NCI-H187 (cell line): ENCODE measurements at regions not wholly inside any gene's neighbourhood (a gene's known extent, or its start where the extent isn't known, plus 50 kb on each side); places are given as distances from the start of the nearest gene placed in this dataset.

Experiments
- DNase-seq, 2 experiments: peaks; one replicate each; lab custom pipeline; 2025; lab: John Stamatoyannopoulos, UW

DNA sequence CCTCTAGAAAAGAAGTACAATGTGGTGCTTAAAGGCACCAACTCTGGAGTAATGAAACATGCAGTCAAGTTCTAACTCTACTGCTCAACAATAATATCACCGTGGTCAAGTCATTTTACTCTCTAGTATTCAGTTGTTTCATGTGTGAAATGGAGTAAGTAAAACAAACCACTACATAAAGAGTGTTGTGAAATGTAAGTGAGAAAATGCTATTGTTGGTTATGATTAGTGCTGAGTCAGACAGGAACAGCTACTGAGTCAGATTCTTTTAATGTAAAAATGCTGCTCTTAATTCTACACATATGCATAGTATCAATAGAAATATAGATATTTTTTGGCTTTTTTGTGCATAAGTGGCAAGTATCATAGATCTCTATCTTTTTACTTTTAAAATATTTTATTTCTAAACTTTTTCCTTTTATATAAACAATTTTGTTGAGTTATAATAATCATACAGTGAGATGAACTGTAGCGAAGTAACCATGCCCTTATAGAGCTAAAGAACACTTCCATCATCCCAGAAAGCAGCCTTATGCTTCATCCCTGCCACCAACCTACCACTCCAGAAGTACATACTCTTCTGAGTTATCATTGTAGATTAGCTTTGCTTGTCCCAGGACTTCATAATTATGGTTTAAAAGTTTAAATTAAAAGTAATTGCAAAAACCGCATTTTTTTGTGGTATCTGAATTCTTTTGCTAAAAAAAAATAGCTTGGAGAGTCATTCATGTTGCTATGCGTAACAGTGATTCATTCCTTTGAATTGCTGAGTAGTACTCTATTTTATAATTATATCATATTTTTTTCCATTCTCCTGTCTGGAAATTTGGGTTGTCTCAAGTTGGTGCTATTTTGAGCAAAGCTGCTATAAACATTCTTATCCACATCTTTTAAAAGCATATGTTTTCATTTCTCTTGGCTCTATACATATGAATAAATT, 548.2 kb upstream of the CLINT1 start:
- DNase-seq, result no peak

GRCh38 chr5:158398360-158399201, 539.6 kb upstream of the CLINT1 start:
- DNase-seq, result no peak

GRCh38 chr5:158397278-158397677, 538.3 kb upstream of the CLINT1 start:
- DNase-seq, result no peak

DNA sequence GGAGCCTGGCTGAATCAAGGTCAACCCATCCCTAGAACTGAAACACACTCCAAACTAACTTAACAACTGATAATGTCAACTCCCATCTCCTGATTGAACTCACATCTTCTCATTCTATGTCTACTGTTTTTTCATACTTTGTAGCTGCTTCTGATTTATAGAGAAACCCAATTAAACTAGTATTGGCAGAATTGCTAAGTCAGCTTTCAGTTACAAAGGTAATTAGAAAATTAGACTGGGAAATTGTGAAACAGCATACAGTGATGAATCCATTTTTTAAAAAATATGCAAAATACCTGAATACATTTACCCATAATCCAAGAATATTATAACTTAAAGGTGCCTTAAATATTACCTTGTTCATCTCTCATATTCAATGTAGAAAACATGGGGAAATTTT, 535.2 kb upstream of the CLINT1 start:
- DNase-seq, result no peak

DNA sequence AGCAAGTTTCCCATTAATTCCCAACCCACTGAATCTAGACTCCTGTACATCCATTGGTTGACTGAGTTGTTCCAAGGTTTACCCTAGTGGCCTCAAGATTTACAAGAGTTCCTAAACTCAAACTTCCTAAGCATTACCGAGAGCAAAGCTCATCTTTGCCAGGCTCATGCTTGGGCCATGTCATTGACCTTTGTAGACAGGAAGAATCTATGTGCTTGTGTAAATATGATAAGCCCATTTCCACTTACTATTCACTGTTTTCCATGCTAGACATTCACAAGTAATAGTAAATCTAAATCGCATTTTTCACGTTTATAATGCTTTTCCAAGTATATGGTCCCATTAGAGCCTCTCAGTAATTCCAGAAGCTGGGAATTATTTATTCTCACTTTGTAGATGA, 534.5 kb upstream of the CLINT1 start:
- no peak for DNase-seq

DNA sequence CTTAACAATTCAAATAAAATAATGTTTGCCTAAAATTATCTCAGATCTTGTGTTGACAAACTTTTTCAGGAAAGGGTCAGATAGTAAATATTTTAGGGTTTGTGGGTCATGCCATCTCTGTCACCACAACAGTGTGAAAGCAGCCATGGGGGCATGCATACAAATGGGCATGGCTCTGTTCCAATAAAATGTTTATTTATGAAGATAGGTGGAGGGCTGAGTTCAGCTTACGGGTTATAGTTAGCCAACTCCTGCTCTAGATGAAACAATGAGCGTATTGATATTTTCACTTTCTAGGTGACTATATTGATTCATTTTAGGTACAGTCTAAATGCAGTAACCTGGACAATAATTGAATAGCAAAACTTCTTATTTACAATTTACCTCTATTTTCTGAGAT, 533.8 kb upstream of the CLINT1 start:
- DNase-seq, result no peak

GRCh38 chr5:158390577-158390976, 531.6 kb upstream of the CLINT1 start:
- no peak for DNase-seq

DNA sequence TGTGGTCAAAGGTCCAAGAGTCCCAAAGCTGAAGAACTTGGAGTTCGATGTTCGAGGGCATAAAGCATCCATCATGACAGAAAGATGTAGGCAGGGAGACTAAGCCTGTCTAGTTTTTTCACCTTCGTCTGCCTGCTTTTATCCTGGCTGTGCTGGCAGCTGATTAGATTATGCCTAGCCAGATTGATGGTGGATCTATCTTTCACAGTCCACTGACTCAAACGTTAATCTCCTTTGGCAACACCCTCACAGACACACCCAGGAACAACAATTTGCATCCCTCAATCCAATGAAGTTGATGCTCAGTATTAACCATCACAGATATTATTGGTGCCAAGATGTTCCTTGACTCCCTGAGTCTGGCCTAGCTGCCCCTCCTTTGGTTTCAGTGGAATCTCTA, 530.8 kb upstream of the CLINT1 start:
- DNase-seq, result no peak

GRCh38 chr5:158388021-158388420, 529.1 kb upstream of the CLINT1 start:
- no peak for DNase-seq

DNA sequence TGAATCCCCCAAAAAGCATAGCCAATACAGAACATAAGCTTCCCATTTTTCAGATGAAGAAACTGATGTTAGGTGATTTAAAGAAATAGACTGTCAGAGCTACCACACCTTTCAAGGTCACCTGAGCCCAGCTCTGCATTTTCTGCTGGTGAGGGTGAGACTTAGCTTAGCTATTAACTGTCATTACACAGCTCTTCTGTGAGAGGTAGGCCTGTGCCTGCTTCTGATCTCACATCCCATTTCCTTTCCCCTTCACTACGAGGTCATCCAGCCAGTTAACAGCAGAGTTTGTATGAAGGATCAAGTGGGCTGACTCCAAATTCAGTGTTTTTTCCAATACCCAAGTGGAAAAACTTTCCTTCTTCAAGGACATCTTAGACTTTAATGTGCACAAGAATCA, 528.6 kb upstream of the CLINT1 start:
- DNase-seq, result no peak

GRCh38 chr5:158385982-158386381, 527.0 kb upstream of the CLINT1 start:
- DNase-seq, result no peak

- no peak for DNase-seq
These were observed 525.9 kb upstream of the CLINT1 start for GRCh38 chr5:158384535-158385481.

DNA sequence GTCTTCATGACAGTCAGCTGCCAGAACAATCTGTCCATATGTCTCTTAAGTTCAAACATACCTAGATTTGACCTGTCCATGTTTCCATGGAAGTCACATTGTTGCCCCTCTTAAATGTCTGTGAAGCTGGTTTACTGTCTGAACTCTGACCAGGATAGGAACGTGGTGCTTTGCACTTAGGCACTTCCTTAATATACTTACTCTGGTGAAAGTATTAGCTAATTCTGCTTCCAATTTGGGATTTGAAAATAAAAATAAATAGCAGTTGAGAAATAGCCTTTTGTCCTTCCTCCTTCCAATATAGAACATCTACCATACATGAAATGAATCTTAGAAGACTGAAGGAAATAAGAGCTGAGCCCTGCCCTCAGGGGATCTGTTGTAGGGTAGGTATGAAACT, 524.5 kb upstream of the CLINT1 start:
- no peak for DNase-seq

DNA sequence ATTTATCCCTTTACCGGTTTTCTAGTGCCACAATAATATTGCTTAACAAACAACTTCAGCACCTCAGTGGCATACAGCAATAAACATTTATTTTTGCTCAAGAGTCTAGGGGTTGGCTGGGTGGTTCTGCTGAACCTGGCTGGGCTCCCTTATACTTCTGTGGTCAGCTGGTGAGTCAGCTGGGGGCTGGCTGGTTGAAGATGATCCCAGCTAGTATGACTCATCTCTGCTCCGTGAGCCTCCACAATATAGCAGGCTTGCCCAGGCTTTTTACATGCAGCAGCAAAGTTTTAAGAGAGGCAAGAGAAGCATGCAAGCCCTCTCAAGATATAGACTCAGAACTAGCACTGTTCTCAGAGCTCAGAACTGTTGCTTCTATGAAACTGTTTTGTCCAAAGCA, 523.5 kb upstream of the CLINT1 start:
- DNase-seq, result no peak

DNA sequence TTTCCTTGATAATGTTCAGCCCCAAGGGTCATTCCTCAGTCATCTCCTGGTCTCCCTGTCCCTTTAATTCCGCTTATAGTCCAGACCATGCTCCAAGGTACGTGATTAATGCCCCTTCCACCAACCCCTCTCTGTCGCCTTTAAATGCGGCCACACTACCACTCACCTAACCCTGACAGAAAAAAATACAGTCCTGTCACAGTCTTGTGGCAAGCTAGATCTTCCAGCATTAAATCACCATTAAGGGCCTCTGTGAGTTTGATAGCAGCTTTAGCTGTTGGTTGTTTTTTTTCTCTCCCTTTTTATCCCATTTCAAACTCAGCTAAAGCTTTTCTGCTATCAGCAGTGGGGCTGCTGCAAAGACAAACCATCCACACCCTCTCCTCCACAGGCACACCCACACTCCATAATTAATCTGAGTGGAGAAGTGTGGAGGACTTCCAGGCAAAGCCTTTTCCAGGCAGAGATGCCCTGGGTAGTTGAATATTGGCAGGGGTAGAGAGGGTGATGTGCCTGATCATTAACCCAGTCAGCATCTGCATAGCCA, 522.7 kb upstream of the CLINT1 start:
- no peak for DNase-seq

DNA sequence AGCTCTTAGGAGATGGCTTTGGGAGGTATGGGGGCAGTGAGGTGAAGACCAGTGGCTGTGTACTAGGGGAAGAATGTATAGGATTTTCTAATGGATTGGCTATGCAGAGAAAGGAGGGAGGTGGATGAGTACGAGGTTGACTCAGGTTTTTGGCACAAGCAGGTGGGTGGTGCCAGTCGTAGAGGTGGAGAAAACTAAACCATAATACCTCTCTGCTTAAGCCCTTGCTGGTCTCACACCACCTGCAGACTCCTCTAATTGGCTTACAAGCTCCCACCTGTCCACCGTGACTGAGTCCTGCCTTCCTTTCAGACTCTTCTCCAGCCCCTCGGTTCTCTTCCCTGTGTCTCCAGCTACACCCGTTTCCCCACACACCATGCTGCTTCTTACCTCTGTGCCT, 521.7 kb upstream of the CLINT1 start:
- no peak for DNase-seq

GRCh38 chr5:158378931-158379330, 520.0 kb upstream of the CLINT1 start:
- no peak for DNase-seq

DNA sequence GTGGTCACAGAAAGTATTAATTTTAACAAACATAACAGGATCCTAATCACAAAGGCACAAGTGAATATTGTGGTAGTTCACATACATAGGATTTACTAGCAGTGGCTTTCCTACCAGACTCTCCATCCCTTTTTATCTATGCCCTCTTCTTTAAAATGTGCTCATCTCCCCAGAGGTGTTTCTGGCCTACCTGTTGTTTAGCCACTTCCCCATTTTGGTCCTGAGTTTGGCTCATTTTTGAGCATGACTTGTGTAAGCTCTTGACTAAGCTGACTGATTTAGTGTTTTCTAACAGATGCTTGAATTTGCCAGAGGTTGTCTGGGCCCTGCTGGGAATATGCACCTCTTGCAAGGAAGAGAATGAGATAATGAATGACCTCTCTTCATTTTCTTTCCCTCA, 517.7 kb upstream of the CLINT1 start:
- DNase-seq, result no peak

GRCh38 chr5:158375531-158375930, 516.6 kb upstream of the CLINT1 start:
- no peak for DNase-seq

DNA sequence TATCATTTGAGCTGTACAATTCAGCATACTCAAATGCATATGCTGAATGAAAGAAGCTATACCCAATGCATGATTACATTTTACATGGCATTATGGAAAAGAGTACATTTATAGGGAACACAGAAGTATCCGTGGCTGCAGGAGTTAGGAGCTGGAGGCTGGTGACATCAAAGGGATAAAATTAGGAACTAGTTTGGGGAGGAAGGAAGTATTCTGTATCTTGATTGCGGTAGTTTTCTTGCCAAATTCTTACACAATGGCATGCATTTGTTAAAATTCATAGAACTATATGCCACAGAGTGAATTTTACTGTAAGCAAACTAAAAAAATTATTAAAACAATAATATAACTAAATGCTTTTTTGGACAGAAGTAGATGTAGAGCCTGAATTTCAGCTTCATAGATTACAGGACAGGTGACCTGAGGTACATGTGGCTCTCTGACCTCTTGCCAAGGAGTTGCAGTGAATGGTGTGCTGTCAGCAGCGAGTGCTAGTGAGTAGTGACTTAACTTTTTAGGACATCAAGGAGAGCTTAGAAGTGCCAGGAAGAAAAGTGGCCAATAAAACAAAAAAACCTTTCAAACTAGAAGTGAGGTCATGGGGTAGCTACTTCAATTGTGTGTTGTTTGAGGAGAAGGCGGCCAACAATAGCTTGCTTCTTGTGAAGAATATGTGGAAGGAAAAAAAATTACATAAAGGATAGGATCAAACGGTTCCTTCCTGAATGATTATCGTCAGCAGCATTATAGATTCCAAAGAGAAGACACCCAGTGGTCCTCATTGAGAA, 514.9 kb upstream of the CLINT1 start:
- DNase-seq, result no peak

- no peak for DNase-seq
These were observed 510.3 kb upstream of the CLINT1 start for GRCh38 chr5:158369241-158369640.
